Parathyroid adenoma (tissue), 2 donors: ENCODE measurements at regions not wholly inside any gene's neighbourhood (a gene's known extent, or its start where the extent isn't known, plus 50 kb on each side); places are given as distances from the start of the nearest gene placed in this dataset.

Experiments used
- H2AFZ ChIP-seq: fragments of 300-600 bp; sonication (generic); one replicate; pipeline ENCODE4 v1.7.0; 2017; ENCODE audit warnings: antibody characterized with exemption, mild to moderate bottlenecking
- H3K27ac ChIP-seq: fragments of 300-600 bp; sonication (generic); one replicate; pipeline ENCODE4 v1.7.0; 2017
- H3K27me3 ChIP-seq: fragments of 300-600 bp; sonication (generic); one replicate; pipeline ENCODE4 v1.7.0; 2017; ENCODE audit warnings: low read length; ENCODE audit not compliant: control insufficient read depth, insufficient read depth
- H3K36me3 ChIP-seq: fragments of 300-600 bp; sonication (generic); one replicate; pipeline ENCODE4 v1.7.0; 2017; ENCODE audit warnings: low read length; ENCODE audit not compliant: control insufficient read depth, insufficient read depth
- H3K4me1 ChIP-seq: fragments of 300-600 bp; sonication (generic); one replicate; pipeline ENCODE4 v1.7.0; 2017; ENCODE audit warnings: control low read depth
- H3K4me2 ChIP-seq: fragments of 300-600 bp; sonication (generic); one replicate; pipeline ENCODE4 v1.7.0; 2017; ENCODE audit warnings: low read length
- H3K4me3 ChIP-seq: fragments of 300-600 bp; sonication (generic); one replicate; pipeline ENCODE4 v1.7.0; 2017; ENCODE audit warnings: low read depth, low read length
- H3K79me2 ChIP-seq: fragments of 300-600 bp; sonication (generic); one replicate; pipeline ENCODE4 v1.7.0; 2017; ENCODE audit warnings: control low read depth
- H3K9ac ChIP-seq: fragments of 300-600 bp; sonication (generic); one replicate; pipeline ENCODE4 v1.7.0; 2017; ENCODE audit warnings: mild to moderate bottlenecking
- H3K9me3 ChIP-seq: fragments of 300-600 bp; sonication (generic); one replicate; pipeline ENCODE4 v1.7.0; 2017; ENCODE audit warnings: low read length; ENCODE audit not compliant: control insufficient read depth
- CTCF ChIP-seq: fragments of 300-600 bp; sonication (generic); IDR thresholded peaks from one replicate; pipeline ENCODE4 v1.7.0; 2017; ENCODE audit warnings: antibody characterized with exemption, mild to moderate bottlenecking
- donor health status: primary hyperparathyroidism.

GRCh38 chr15:24733659-24734058 lies 58.1 kb downstream of the NPAP1 start:
- Histone ChIP-seq H3K9me3 (no peaks in the 10 kb centered on the region), H3K4me2 (no peak overlapping the region), H3K27ac (no peak overlapping the region), H3K36me3 (no peaks in the 10 kb centered on the region), H2AFZ (no peak overlapping the region), H3K4me1 (no peaks in the 10 kb centered on the region), H3K79me2 (no peaks in the 10 kb centered on the region), H3K4me3 (no peak overlapping the region), H3K9ac (no peak overlapping the region), H3K27me3 (no peaks in the 10 kb centered on the region)
- no peak for TF ChIP-seq CTCF

- Histone ChIP-seq H2AFZ (no peak overlapping the region), H3K27ac (no peak overlapping the region), H3K79me2 (no peaks in the 10 kb centered on the region), H3K36me3 (no peaks in the 10 kb centered on the region), H3K4me1 (no peaks in the 10 kb centered on the region), H3K4me3 (no peak overlapping the region), H3K4me2 (no peak overlapping the region), H3K27me3 (no peaks in the 10 kb centered on the region), H3K9ac (no peak overlapping the region), H3K9me3 (no peaks in the 10 kb centered on the region)
- no peak for TF ChIP-seq CTCF
Measured at GRCh38 chr15:24734396-24734795, 58.8 kb downstream of the NPAP1 start.

- Histone ChIP-seq H3K27me3 (no peaks in the 10 kb centered on the region), H2AFZ (no peak overlapping the region), H3K4me1 (no peaks in the 10 kb centered on the region), H3K4me2 (no peak overlapping the region), H3K9ac (no peak overlapping the region), H3K79me2 (no peaks in the 10 kb centered on the region), H3K27ac (no peak overlapping the region), H3K9me3 (no peaks in the 10 kb centered on the region), H3K4me3 (no peak overlapping the region), H3K36me3 (no peaks in the 10 kb centered on the region)
- TF ChIP-seq CTCF: no peak
Measured at GRCh38 chr15:24745290-24745689, 69.7 kb downstream of the NPAP1 start.

GRCh38 chr15:24746094-24746493 lies 70.5 kb downstream of the NPAP1 start:
- Histone ChIP-seq H3K4me3 (no peak overlapping the region), H3K79me2 (no peaks in the 10 kb centered on the region), H3K9ac (no peak overlapping the region), H3K9me3 (no peaks in the 10 kb centered on the region), H3K4me1 (no peaks in the 10 kb centered on the region), H2AFZ (no peak overlapping the region), H3K4me2 (no peak overlapping the region), H3K27me3 (no peaks in the 10 kb centered on the region), H3K27ac (no peak overlapping the region), H3K36me3 (no peaks in the 10 kb centered on the region)
- no peak for TF ChIP-seq CTCF

GRCh38 chr15:24747376-24747775 lies 71.8 kb downstream of the NPAP1 start:
- Histone ChIP-seq H2AFZ (no peak overlapping the region), H3K36me3 (no peaks in the 10 kb centered on the region), H3K27me3 (no peaks in the 10 kb centered on the region), H3K4me3 (no peak overlapping the region), H3K4me1 (no peaks in the 10 kb centered on the region), H3K79me2 (no peaks in the 10 kb centered on the region), H3K9ac (no peak overlapping the region), H3K27ac (no peak overlapping the region), H3K9me3 (no peaks in the 10 kb centered on the region), H3K4me2 (no peak overlapping the region)
- no peak for TF ChIP-seq CTCF
